OCI-LY7 (cell line): ENCODE measurements at regions not wholly inside any gene's neighbourhood (a gene's known extent, or its start where the extent isn't known, plus 50 kb on each side); places are given as distances from the start of the nearest gene placed in this dataset.
"Not testable (repeated sequence)": the region's sequence is repeated elsewhere in the genome, so short reads cannot be mapped to it uniquely, and the experiment has no call there.

Source experiments
- BruUV-seq: library from RNA; stranded (reverse); fragments of 400-500 nt; replicated peaks from 2 replicates; lab custom pipeline; 2021; lab: Mats Ljungman, UMichigan
- CTCF ChIA-PET: fragments of 300-600 bp; sonication (Branson Sonifier 250); formaldehyde crosslinking; loops from one replicate; lab custom pipeline; 2022; ENCODE audit warnings: antibody characterized with exemption; ENCODE audit not compliant: unreplicated experiment; lab: Charles Lee
- POLR2A ChIA-PET: fragments of 300-600 bp; sonication (Branson Sonifier 250); formaldehyde crosslinking; loops from one replicate; lab custom pipeline; 2022; ENCODE audit warnings: antibody characterized with exemption; lab: Charles Lee
- DNase-seq: peaks from one replicate; pipeline ENCODE4 v3.0.0-alpha.2; 2015; ENCODE audit warnings: low spot score
- H2AFZ ChIP-seq: fragments of 200-600 bp; sonication (generic), shearing (Covaris generic); 2 replicates; pipeline ENCODE4 v1.6.1; 2014; ENCODE audit warnings: mild to moderate bottlenecking, antibody characterized with exemption, low read length, moderate library complexity
- H3K27ac ChIP-seq: fragments of 200-600 bp; sonication (generic); 2 replicates; pipeline ENCODE4 v1.5.1; 2014; ENCODE audit warnings: mixed run types, low read depth, mild to moderate bottlenecking, moderate library complexity, low read length, inconsistent platforms; ENCODE audit not compliant: poor library complexity, severe bottlenecking
- H3K36me3 ChIP-seq: fragments of 200-600 bp; sonication (generic); 2 replicates; pipeline ENCODE4 v1.6.1; 2014; ENCODE audit warnings: mild to moderate bottlenecking, antibody characterized with exemption, low read length, moderate library complexity, mixed read lengths; ENCODE audit not compliant: insufficient read depth
- H3K4me1 ChIP-seq: fragments of 200-600 bp; sonication (generic); 2 replicates; pipeline ENCODE4 v1.5.1; 2014; ENCODE audit warnings: mild to moderate bottlenecking, low read length; ENCODE audit not compliant: insufficient read depth, poor library complexity, severe bottlenecking
- H3K4me2 ChIP-seq: fragments of 200-600 bp; sonication (generic); 2 replicates; pipeline ENCODE4 v1.6.1; 2014; ENCODE audit warnings: mild to moderate bottlenecking, low read length
- H3K4me3 ChIP-seq: fragments of 200-600 bp; sonication (generic); 2 replicates; pipeline ENCODE4 v1.5.1; 2014; ENCODE audit warnings: mild to moderate bottlenecking, low read depth, low read length; ENCODE audit not compliant: poor library complexity, severe bottlenecking
- H3K79me2 ChIP-seq: fragments of 200-600 bp; sonication (generic); 2 replicates; pipeline ENCODE4 v1.6.1; 2016; ENCODE audit warnings: low read depth, mild to moderate bottlenecking, low read length, moderate library complexity, mixed read lengths; ENCODE audit not compliant: insufficient read depth
- H3K9me2 ChIP-seq: fragments of 200-600 bp; sonication (generic); 2 replicates; pipeline ENCODE4 v1.6.1; 2016; ENCODE audit warnings: mild to moderate bottlenecking, low read length, mixed read lengths; ENCODE audit not compliant: insufficient read depth
- H3K9me3 ChIP-seq: fragments of 200-600 bp; sonication (generic); 2 replicates; pipeline ENCODE4 v1.6.1; 2014; ENCODE audit warnings: mild to moderate bottlenecking, mixed run types, low read length, mixed read lengths
- H4K20me1 ChIP-seq: fragments of 200-600 bp; sonication (generic); 2 replicates; pipeline ENCODE4 v1.6.1; 2014; ENCODE audit warnings: mild to moderate bottlenecking, antibody characterized with exemption, low read length, moderate library complexity, mixed read lengths; ENCODE audit not compliant: insufficient read depth
- CTCF ChIP-seq: fragments of 200-600 bp; sonication (generic); conservative IDR thresholded peaks from 2 replicates; pipeline ENCODE4 v1.5.1; 2014; ENCODE audit warnings: mild to moderate bottlenecking, antibody characterized with exemption, low read length, moderate library complexity, mixed read lengths
- EZH2phosphoT487 ChIP-seq: fragments of 200-600 bp; sonication (generic); IDR thresholded peaks from 2 replicates; pipeline ENCODE4 v1.6.1; 2018; ENCODE audit warnings: low read depth, borderline replicate concordance, mild to moderate bottlenecking, mixed run types, antibody characterized with exemption, low read length, moderate library complexity, mixed read lengths
- intact Hi-C: fragments of 100-400 bp; cut with micrococcal nuclease; formaldehyde crosslinking; loops from one replicate; pipeline ENCODE4 v1.10.0; 2022; ENCODE audit not compliant: unreplicated experiment

- Histone ChIP-seq H3K9me2 (no peaks in the 10 kb centered on the region), H3K4me3 (no peak overlapping the region), H3K4me2 (no peak overlapping the region), H2AFZ (no peak overlapping the region), H3K36me3 (no peaks in the 10 kb centered on the region), H3K79me2 (no peaks in the 10 kb centered on the region), H4K20me1 (no peaks in the 10 kb centered on the region), H3K27ac (no peak overlapping the region), H3K9me3 (no peaks in the 10 kb centered on the region), H3K4me1 (no peaks in the 10 kb centered on the region)
- POLR2A ChIA-PET = interaction anchor here (0.6 to 0.9 kb wide), 3 partner anchors 13 to 1744 kb away, joined by 3 read pairs; no protein-coding TSS in a partner anchor
- intact Hi-C loops = no loop called here
- DNase-seq = no peak
- no TSS peak for BruUV-seq
- no peak for TF ChIP-seq CTCF
- TF ChIP-seq EZH2phosphoT487 = no peak
- CTCF ChIA-PET = no interaction called here
Observed at GRCh38 chr4:14347526-14347925, 654.8 kb upstream of the CPEB2 start.

- Histone ChIP-seq H3K4me1 (no peaks in the 10 kb centered on the region), H3K79me2 (no peaks in the 10 kb centered on the region), H3K36me3 (no peaks in the 10 kb centered on the region), H3K9me2 (no peaks in the 10 kb centered on the region), H3K9me3 (no peaks in the 10 kb centered on the region), H4K20me1 (no peaks in the 10 kb centered on the region), H3K4me2 (no peak overlapping the region), H2AFZ (no peak overlapping the region), H3K4me3 (no peak overlapping the region), H3K27ac (no peak overlapping the region)
- TF ChIP-seq EZH2phosphoT487 = no peak
- no peak for TF ChIP-seq CTCF
- BruUV-seq = no TSS peak
- intact Hi-C loops = no loop called here
- POLR2A ChIA-PET = interaction anchor here (0.9 kb wide), 1 partner anchor 12 kb away, joined by 3 read pairs; no protein-coding TSS in a partner anchor
- DNase-seq = no peak
- CTCF ChIA-PET = no interaction called here
Observed at GRCh38 chr4:14348506-14348905, 653.8 kb upstream of the CPEB2 start.

- H4K20me1 ChIP-seq, H3K36me3 ChIP-seq, H3K4me2 ChIP-seq, H3K79me2 ChIP-seq, H3K4me1 ChIP-seq, H3K4me3 ChIP-seq, H3K9me3 ChIP-seq, intact Hi-C loops, BruUV-seq, H2AFZ ChIP-seq, H3K27ac ChIP-seq, DNase-seq, H3K9me2 ChIP-seq, CTCF ChIA-PET: not testable (repeated sequence)
- POLR2A ChIA-PET = interaction anchor here (0.6 kb wide), 1 partner anchor 74 kb away, joined by 3 read pairs; no protein-coding TSS in a partner anchor
Observed at GRCh38 chr4:14358544-14359160, 643.6 kb upstream of the CPEB2 start.
